GM13976 (cell line): ENCODE measurements at regions not wholly inside any gene's neighbourhood (a gene's known extent, or its start where the extent isn't known, plus 50 kb on each side); places are given as distances from the start of the nearest gene placed in this dataset.

Source experiments
- DNase-seq: peaks from one replicate; pipeline ENCODE4 v3.0.0; 2012; ENCODE audit warnings: low spot score
- CTCF ChIP-seq: IDR thresholded peaks from 2 replicates; pipeline ENCODE4 v1.5.1; 2012; ENCODE audit warnings: borderline replicate concordance, mild to moderate bottlenecking; ENCODE audit not compliant: insufficient read depth; ENCODE audit errors: extremely low read depth, missing control alignments, control extremely low read depth
- in situ Hi-C: fragments of 300-500 bp; cut with MboI; formaldehyde crosslinking; loops from one replicate; pipeline ENCODE4 v1.12.0; 2022; ENCODE audit warnings: low sequenced_read_pairs, mixed read lengths, inconsistent platforms; ENCODE audit not compliant: unreplicated experiment

GRCh38 chr1:224499204-224499603, 64.6 kb upstream of the WDR26 start:
- no peak for TF ChIP-seq CTCF
- in situ Hi-C loops, result no loop called here
- DNase-seq, result no peak

GRCh38 chr1:224500796-224501195, 66.2 kb upstream of the WDR26 start:
- no peak for DNase-seq
- in situ Hi-C loops, result no loop called here
- TF ChIP-seq CTCF, result no peak

- no peak for TF ChIP-seq CTCF
- DNase-seq, result no peak
- in situ Hi-C loops, result no loop called here
Measured at GRCh38 chr1:224501836-224502235, 67.2 kb upstream of the WDR26 start.

- in situ Hi-C loops, result no loop called here
- DNase-seq, result no peak
- no peak for TF ChIP-seq CTCF
Measured at GRCh38 chr1:224502459-224503160, 68.0 kb upstream of the WDR26 start.

GRCh38 chr1:224503161-224504118, 68.8 kb upstream of the WDR26 start:
- in situ Hi-C loops, result no loop called here
- peak; percentile 90 for DNase-seq
- TF ChIP-seq CTCF, result no peak

GRCh38 chr1:224504297-224505041, 69.9 kb upstream of the WDR26 start:
- no peak for TF ChIP-seq CTCF
- in situ Hi-C loops, result no loop called here
- no peak for DNase-seq
